IMR-90 (cell line): ENCODE measurements at regions not wholly inside any gene's neighbourhood (a gene's known extent, or its start where the extent isn't known, plus 50 kb on each side); places are given as distances from the start of the nearest gene placed in this dataset.

Experiments
- ATAC-seq: fragments of 200-7000 bp; cut with Tn5 transposase; 2 replicates; pipeline ENCODE4 v1.9.1; 2020; ENCODE audit warnings: low read depth, mild to moderate bottlenecking, moderate library complexity
- BruUV-seq: library from RNA; stranded (reverse); fragments of 400-500 nt; replicated peaks from 2 replicates; lab custom pipeline; 2021; lab: Mats Ljungman, UMichigan
- CTCF ChIA-PET: fragments of 300-600 bp; formaldehyde crosslinking; extraction: SDS; loops from one replicate; lab custom pipeline; 2021; ENCODE audit warnings: antibody characterized with exemption; lab: Yijun Ruan, JAX
- POLR2A ChIA-PET: fragments of 300-600 bp; sonication (Branson Sonifier 250); formaldehyde crosslinking; loops from one replicate; lab custom pipeline; 2022; ENCODE audit warnings: antibody characterized with exemption; ENCODE audit not compliant: unreplicated experiment; lab: Charles Lee
- DNase-seq: peaks from one replicate; pipeline ENCODE4 v3.0.0; 2013
- H2AFZ ChIP-seq: replicated peaks from 2 replicates; pipeline ENCODE3; 2013; ENCODE audit warnings: low read length, mild to moderate bottlenecking; ENCODE audit not compliant: poor library complexity
- H2AK5ac ChIP-seq: 2 replicates; pipeline ENCODE4 v1.6.1; 2013; ENCODE audit warnings: low read depth, low read length, inconsistent platforms
- H2AK9ac ChIP-seq: replicated peaks from 2 replicates; pipeline ENCODE3; 2013; ENCODE audit warnings: mild to moderate bottlenecking, low read depth, low read length, moderate library complexity; ENCODE audit not compliant: poor library complexity
- H2BK120ac ChIP-seq: 2 replicates; pipeline ENCODE4 v1.6.1; 2013; ENCODE audit warnings: low read depth, low read length, inconsistent platforms
- H2BK15ac ChIP-seq: 3 replicates; pipeline ENCODE4 v1.6.1; 2013; ENCODE audit warnings: low read depth, low read length, inconsistent platforms
- H2BK20ac ChIP-seq: 2 replicates; pipeline ENCODE4 v1.6.1; 2013; ENCODE audit warnings: low read depth, mild to moderate bottlenecking, inconsistent platforms, low read length, moderate library complexity
- H2BK5ac ChIP-seq: 2 replicates; pipeline ENCODE4 v1.6.1; 2013; ENCODE audit warnings: mild to moderate bottlenecking, low read depth, low read length, inconsistent platforms; ENCODE audit not compliant: poor library complexity, severe bottlenecking
- H3K14ac ChIP-seq: replicated peaks from 2 replicates; pipeline ENCODE4 v1.6.1; 2013; ENCODE audit warnings: low read depth, low read length, inconsistent platforms
- H3K18ac ChIP-seq: 2 replicates; pipeline ENCODE4 v1.6.1; 2013; ENCODE audit warnings: low read depth, low read length, control low read depth
- H3K23ac ChIP-seq: 2 replicates; pipeline ENCODE4 v1.6.1; 2013; ENCODE audit warnings: low read depth, low read length, inconsistent platforms
- H3K27ac ChIP-seq: 2 replicates; pipeline ENCODE4 v1.5.1; 2013; ENCODE audit warnings: mild to moderate bottlenecking, control low read depth, low read length; ENCODE audit not compliant: insufficient read depth
- H3K27me3 ChIP-seq: 2 replicates; pipeline ENCODE4 v1.6.1; 2013; ENCODE audit warnings: low read length; ENCODE audit not compliant: control insufficient read depth, insufficient read depth
- H3K36me3 ChIP-seq: 2 replicates; pipeline ENCODE4 v1.6.1; 2013; ENCODE audit warnings: low read length, mixed read lengths; ENCODE audit not compliant: control insufficient read depth, insufficient read depth
- H3K4ac ChIP-seq: 2 replicates; pipeline ENCODE4 v1.6.1; 2013; ENCODE audit warnings: low read depth, low read length, inconsistent platforms
- H3K4me1 ChIP-seq: 2 replicates; pipeline ENCODE4 v1.6.1; 2013; ENCODE audit warnings: low read length, mixed read lengths; ENCODE audit not compliant: control insufficient read depth, insufficient read depth
- H3K4me2 ChIP-seq: 2 replicates; pipeline ENCODE4 v1.6.1; 2013; ENCODE audit warnings: low read depth, mild to moderate bottlenecking, control low read depth, low read length, moderate library complexity
- H3K4me3 ChIP-seq: 2 replicates; pipeline ENCODE4 v1.5.1; 2013; ENCODE audit warnings: low read depth, mild to moderate bottlenecking, control low read depth, low read length, moderate library complexity; ENCODE audit not compliant: insufficient read depth
- H3K56ac ChIP-seq: 2 replicates; pipeline ENCODE4 v1.6.1; 2013; ENCODE audit warnings: low read length, inconsistent platforms; ENCODE audit not compliant: insufficient read depth; ENCODE audit errors: extremely low read depth
- H3K79me1 ChIP-seq, 2 experiments: 2 replicates each; pipeline ENCODE4 v1.6.1; 2013; ENCODE audit warnings: low read length in 2 of 2, inconsistent platforms in 1 of 2, low read depth in 1 of 2
- H3K9ac ChIP-seq: 2 replicates; pipeline ENCODE4 v1.6.1; 2013; ENCODE audit warnings: low read depth, low read length, control low read depth
- H3K9me1 ChIP-seq: 2 replicates; pipeline ENCODE4 v1.6.1; 2013; ENCODE audit warnings: low read length, inconsistent platforms; ENCODE audit not compliant: insufficient read depth
- H3K9me3 ChIP-seq: 2 replicates; pipeline ENCODE4 v1.6.1; 2013; ENCODE audit warnings: low read length; ENCODE audit not compliant: control insufficient read depth, insufficient read depth
- H4K20me1 ChIP-seq: 2 replicates; pipeline ENCODE4 v1.6.1; 2013; ENCODE audit warnings: low read length, inconsistent platforms; ENCODE audit not compliant: insufficient read depth
- H4K5ac ChIP-seq: 2 replicates; pipeline ENCODE4 v1.6.1; 2013; ENCODE audit warnings: mild to moderate bottlenecking, low read depth, low read length, control low read depth
- H4K8ac ChIP-seq, 2 experiments: 2 replicates each; pipeline ENCODE4 v1.6.1; 2013; ENCODE audit warnings: low read depth in 2 of 2, low read length in 2 of 2, control low read depth in 1 of 2, inconsistent platforms in 1 of 2
- H4K91ac ChIP-seq: 2 replicates; pipeline ENCODE4 v1.6.1; 2013; ENCODE audit warnings: low read depth, low read length, inconsistent platforms; ENCODE audit not compliant: insufficient read depth
- BHLHE40 ChIP-seq: fragments of 150-350 bp; IDR thresholded peaks from 2 replicates; pipeline ENCODE4 v1.6.1; 2016; ENCODE audit warnings: mild to moderate bottlenecking, low read depth, low read length
- CEBPB ChIP-seq: IDR thresholded peaks from 2 replicates; pipeline ENCODE4 v1.6.1; 2012; ENCODE audit warnings: low read depth, low read length, improper control_type of control experiment
- CHD1 ChIP-seq: IDR thresholded peaks from 2 replicates; pipeline ENCODE4 v1.6.1; 2012; ENCODE audit warnings: low read depth, low read length, improper control_type of control experiment
- FOS ChIP-seq: fragments of 150-350 bp; IDR thresholded peaks from 2 replicates; pipeline ENCODE4 v1.6.1; 2016; ENCODE audit warnings: low read depth, low read length
- MAFK ChIP-seq: IDR thresholded peaks from 2 replicates; pipeline ENCODE4 v1.6.1; 2012; ENCODE audit warnings: low read depth, low read length, improper control_type of control experiment
- MAZ ChIP-seq: IDR thresholded peaks from 2 replicates; pipeline ENCODE4 v1.6.1; 2012; ENCODE audit warnings: low read depth, mild to moderate bottlenecking, low read length, improper control_type of control experiment, moderate library complexity, borderline replicate concordance
- MXI1 ChIP-seq: IDR thresholded peaks from 2 replicates; pipeline ENCODE4 v1.6.1; 2012; ENCODE audit warnings: low read depth, mild to moderate bottlenecking, low read length, moderate library complexity, borderline replicate concordance
- RAD21 ChIP-seq: IDR thresholded peaks from 2 replicates; pipeline ENCODE4 v1.6.1; 2012; ENCODE audit warnings: low read length, improper control_type of control experiment
- RCOR1 ChIP-seq: IDR thresholded peaks from 2 replicates; pipeline ENCODE4 v1.6.1; 2012; ENCODE audit warnings: mild to moderate bottlenecking, low read length, improper control_type of control experiment; ENCODE audit not compliant: insufficient replicate concordance
- RFX5 ChIP-seq: IDR thresholded peaks from 2 replicates; pipeline ENCODE4 v1.8.0; 2012; ENCODE audit warnings: low read depth, mild to moderate bottlenecking, low read length, moderate library complexity
- SMC3 ChIP-seq: fragments of 150-350 bp; IDR thresholded peaks from 2 replicates; pipeline ENCODE4 v1.6.1; 2016; ENCODE audit warnings: low read depth, mild to moderate bottlenecking, antibody characterized with exemption, low read length, moderate library complexity
- WGBS, 2 experiments: methylation state at CpG; one replicate each; pipeline versions ENCODE4 v1.1.5 to v1.1.7; 2013; ENCODE audit warnings: missing lambda C conversion rate in 2 of 2; ENCODE audit not compliant: insufficient read length in 1 of 2; ENCODE audit errors: extremely low coverage in 2 of 2; 5-methylcytosine and 5-hydroxymethylcytosine counted together
- dilution Hi-C: fragments of 300-500 bp; cut with HindIII; formaldehyde crosslinking; loops from one replicate; pipeline ENCODE4 v1.14.3; 2018; ENCODE audit warnings: low sequenced_read_pairs; ENCODE audit not compliant: unreplicated experiment
- in situ Hi-C: fragments of 300-500 bp; cut with MboI; formaldehyde crosslinking; loops from 3 replicates; pipeline ENCODE4 v1.14.3; 2019; ENCODE audit warnings: low sequenced_read_pairs, inconsistent platforms, mixed read lengths
- intact Hi-C: fragments of 100-400 bp; cut with micrococcal nuclease; formaldehyde crosslinking; loops from 2 replicates; pipeline ENCODE4 v1.10.0; 2022
- TF ChIP-seq, protein P1 (sequence below): fragments of 150-350 bp; IDR thresholded peaks from 2 replicates; pipeline ENCODE4 v1.6.1; 2016; ENCODE audit warnings: low read depth, mild to moderate bottlenecking, low read length, moderate library complexity, borderline replicate concordance
- TF ChIP-seq, protein P2 (sequence below): conservative IDR thresholded peaks from 2 replicates; pipeline ENCODE4 v1.5.1; 2012; ENCODE audit warnings: mild to moderate bottlenecking, low read depth, low read length, improper control_type of control experiment
- TF ChIP-seq, protein P3 (sequence below): fragments of 150-350 bp; IDR thresholded peaks from 2 replicates; pipeline ENCODE4 v1.6.1; 2017; ENCODE audit warnings: mild to moderate bottlenecking, antibody characterized with exemption, low read length, low read depth

DNA sequence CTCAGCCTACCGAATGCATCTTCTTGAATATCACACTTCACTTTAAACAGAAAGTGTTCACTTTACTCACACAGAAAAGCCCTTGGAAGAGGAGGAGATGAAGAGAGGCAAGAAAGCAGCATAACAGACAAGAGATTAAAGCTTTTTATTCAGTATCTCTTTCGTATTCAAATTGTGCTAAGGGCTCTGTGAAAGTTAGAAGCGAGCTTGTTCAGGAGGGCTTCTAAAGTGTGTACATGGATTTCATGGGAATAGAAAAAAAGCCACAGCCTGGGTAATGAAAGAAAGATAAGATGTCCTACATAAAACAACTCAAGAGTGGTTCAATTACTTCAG lies 531.9 kb downstream of the TMEM182 start:
- Histone ChIP-seq H2AFZ (no peak overlapping the region), H3K4me3 (no peak overlapping the region), H3K4me1 (no peaks in the 10 kb centered on the region), H2BK5ac (no peak overlapping the region), H2AK9ac (no peak overlapping the region), H3K23ac (no peak overlapping the region), H3K18ac (no peak overlapping the region), H3K4me2 (no peak overlapping the region), H4K20me1 (no peaks in the 10 kb centered on the region), H2BK15ac (no peak overlapping the region), H2BK120ac (no peak overlapping the region), H3K27ac (no peak overlapping the region), H3K56ac (no peak overlapping the region), H3K79me1 (no peaks in the 10 kb centered on the region), H4K5ac (no peak overlapping the region), H2AK5ac (no peak overlapping the region), H4K8ac (no peak overlapping the region), H3K14ac (no peak overlapping the region), H3K9ac (no peak overlapping the region), H3K27me3 (no peaks in the 10 kb centered on the region), H3K4ac (no peak overlapping the region), H3K9me3 (peaks cover 5% of the 10 kb centered on the region; the same call in 1 of the 2 replicates), H3K36me3 (no peaks in the 10 kb centered on the region), H2BK20ac (no peak overlapping the region), H4K91ac (no peak overlapping the region), H3K9me1 (no peaks in the 10 kb centered on the region)
- ChIA-PET POLR2A (no interaction called here), CTCF (no interaction called here)
- DNase-seq = no peak
- in situ Hi-C loops = no loop called here
- intact Hi-C loops = no loop called here
- no peak for TF ChIP-seq BHLHE40
- TF ChIP-seq MAFK = no peak
- TF ChIP-seq, protein P1, sequence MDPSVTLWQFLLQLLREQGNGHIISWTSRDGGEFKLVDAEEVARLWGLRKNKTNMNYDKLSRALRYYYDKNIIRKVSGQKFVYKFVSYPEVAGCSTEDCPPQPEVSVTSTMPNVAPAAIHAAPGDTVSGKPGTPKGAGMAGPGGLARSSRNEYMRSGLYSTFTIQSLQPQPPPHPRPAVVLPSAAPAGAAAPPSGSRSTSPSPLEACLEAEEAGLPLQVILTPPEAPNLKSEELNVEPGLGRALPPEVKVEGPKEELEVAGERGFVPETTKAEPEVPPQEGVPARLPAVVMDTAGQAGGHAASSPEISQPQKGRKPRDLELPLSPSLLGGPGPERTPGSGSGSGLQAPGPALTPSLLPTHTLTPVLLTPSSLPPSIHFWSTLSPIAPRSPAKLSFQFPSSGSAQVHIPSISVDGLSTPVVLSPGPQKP = no peak
- TF ChIP-seq, protein P2, sequence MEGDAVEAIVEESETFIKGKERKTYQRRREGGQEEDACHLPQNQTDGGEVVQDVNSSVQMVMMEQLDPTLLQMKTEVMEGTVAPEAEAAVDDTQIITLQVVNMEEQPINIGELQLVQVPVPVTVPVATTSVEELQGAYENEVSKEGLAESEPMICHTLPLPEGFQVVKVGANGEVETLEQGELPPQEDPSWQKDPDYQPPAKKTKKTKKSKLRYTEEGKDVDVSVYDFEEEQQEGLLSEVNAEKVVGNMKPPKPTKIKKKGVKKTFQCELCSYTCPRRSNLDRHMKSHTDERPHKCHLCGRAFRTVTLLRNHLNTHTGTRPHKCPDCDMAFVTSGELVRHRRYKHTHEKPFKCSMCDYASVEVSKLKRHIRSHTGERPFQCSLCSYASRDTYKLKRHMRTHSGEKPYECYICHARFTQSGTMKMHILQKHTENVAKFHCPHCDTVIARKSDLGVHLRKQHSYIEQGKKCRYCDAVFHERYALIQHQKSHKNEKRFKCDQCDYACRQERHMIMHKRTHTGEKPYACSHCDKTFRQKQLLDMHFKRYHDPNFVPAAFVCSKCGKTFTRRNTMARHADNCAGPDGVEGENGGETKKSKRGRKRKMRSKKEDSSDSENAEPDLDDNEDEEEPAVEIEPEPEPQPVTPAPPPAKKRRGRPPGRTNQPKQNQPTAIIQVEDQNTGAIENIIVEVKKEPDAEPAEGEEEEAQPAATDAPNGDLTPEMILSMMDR = no peak
- no peak for TF ChIP-seq MXI1
- no peak for TF ChIP-seq RCOR1
- TF ChIP-seq CEBPB = no peak
- TF ChIP-seq SMC3 = no peak
- TF ChIP-seq RAD21 = no peak
- no peak for TF ChIP-seq CHD1
- no peak for TF ChIP-seq RFX5
- TF ChIP-seq MAZ = no peak
- TF ChIP-seq, protein P3, sequence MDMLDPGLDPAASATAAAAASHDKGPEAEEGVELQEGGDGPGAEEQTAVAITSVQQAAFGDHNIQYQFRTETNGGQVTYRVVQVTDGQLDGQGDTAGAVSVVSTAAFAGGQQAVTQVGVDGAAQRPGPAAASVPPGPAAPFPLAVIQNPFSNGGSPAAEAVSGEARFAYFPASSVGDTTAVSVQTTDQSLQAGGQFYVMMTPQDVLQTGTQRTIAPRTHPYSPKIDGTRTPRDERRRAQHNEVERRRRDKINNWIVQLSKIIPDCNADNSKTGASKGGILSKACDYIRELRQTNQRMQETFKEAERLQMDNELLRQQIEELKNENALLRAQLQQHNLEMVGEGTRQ = no peak
- no peak for TF ChIP-seq FOS
- ATAC-seq = no peak
- no CpG with 5 or more reads among the region's 3 CpGs for WGBS, 2 experiments
- no TSS peak for BruUV-seq
- dilution Hi-C loops = no loop called here
